IMR-90 (cell line): ENCODE measurements at regions not wholly inside any gene's neighbourhood (a gene's known extent, or its start where the extent isn't known, plus 50 kb on each side); places are given as distances from the start of the nearest gene placed in this dataset.

Experiments used
- ATAC-seq: fragments of 200-7000 bp; cut with Tn5 transposase; 2 replicates; pipeline ENCODE4 v1.9.1; 2020; ENCODE audit warnings: low read depth, mild to moderate bottlenecking, moderate library complexity
- BruUV-seq: library from RNA; stranded (reverse); fragments of 400-500 nt; replicated peaks from 2 replicates; lab custom pipeline; 2021; lab: Mats Ljungman, UMichigan
- CTCF ChIA-PET: fragments of 300-600 bp; formaldehyde crosslinking; extraction: SDS; loops from one replicate; lab custom pipeline; 2021; ENCODE audit warnings: antibody characterized with exemption; lab: Yijun Ruan, JAX
- POLR2A ChIA-PET: fragments of 300-600 bp; sonication (Branson Sonifier 250); formaldehyde crosslinking; loops from one replicate; lab custom pipeline; 2022; ENCODE audit warnings: antibody characterized with exemption; ENCODE audit not compliant: unreplicated experiment; lab: Charles Lee
- DNase-seq: peaks from one replicate; pipeline ENCODE4 v3.0.0; 2013
- H2AFZ ChIP-seq: replicated peaks from 2 replicates; pipeline ENCODE3; 2013; ENCODE audit warnings: low read length, mild to moderate bottlenecking; ENCODE audit not compliant: poor library complexity
- H2AK5ac ChIP-seq: 2 replicates; pipeline ENCODE4 v1.6.1; 2013; ENCODE audit warnings: low read depth, low read length, inconsistent platforms
- H2AK9ac ChIP-seq: replicated peaks from 2 replicates; pipeline ENCODE3; 2013; ENCODE audit warnings: mild to moderate bottlenecking, low read depth, low read length, moderate library complexity; ENCODE audit not compliant: poor library complexity
- H2BK120ac ChIP-seq: 2 replicates; pipeline ENCODE4 v1.6.1; 2013; ENCODE audit warnings: low read depth, low read length, inconsistent platforms
- H2BK15ac ChIP-seq: 3 replicates; pipeline ENCODE4 v1.6.1; 2013; ENCODE audit warnings: low read depth, low read length, inconsistent platforms
- H2BK20ac ChIP-seq: 2 replicates; pipeline ENCODE4 v1.6.1; 2013; ENCODE audit warnings: low read depth, mild to moderate bottlenecking, inconsistent platforms, low read length, moderate library complexity
- H2BK5ac ChIP-seq: 2 replicates; pipeline ENCODE4 v1.6.1; 2013; ENCODE audit warnings: mild to moderate bottlenecking, low read depth, low read length, inconsistent platforms; ENCODE audit not compliant: poor library complexity, severe bottlenecking
- H3K14ac ChIP-seq: replicated peaks from 2 replicates; pipeline ENCODE4 v1.6.1; 2013; ENCODE audit warnings: low read depth, low read length, inconsistent platforms
- H3K18ac ChIP-seq: 2 replicates; pipeline ENCODE4 v1.6.1; 2013; ENCODE audit warnings: low read depth, low read length, control low read depth
- H3K23ac ChIP-seq: 2 replicates; pipeline ENCODE4 v1.6.1; 2013; ENCODE audit warnings: low read depth, low read length, inconsistent platforms
- H3K27ac ChIP-seq: 2 replicates; pipeline ENCODE4 v1.5.1; 2013; ENCODE audit warnings: mild to moderate bottlenecking, control low read depth, low read length; ENCODE audit not compliant: insufficient read depth
- H3K27me3 ChIP-seq: 2 replicates; pipeline ENCODE4 v1.6.1; 2013; ENCODE audit warnings: low read length; ENCODE audit not compliant: control insufficient read depth, insufficient read depth
- H3K36me3 ChIP-seq: 2 replicates; pipeline ENCODE4 v1.6.1; 2013; ENCODE audit warnings: low read length, mixed read lengths; ENCODE audit not compliant: control insufficient read depth, insufficient read depth
- H3K4ac ChIP-seq: 2 replicates; pipeline ENCODE4 v1.6.1; 2013; ENCODE audit warnings: low read depth, low read length, inconsistent platforms
- H3K4me1 ChIP-seq: 2 replicates; pipeline ENCODE4 v1.6.1; 2013; ENCODE audit warnings: low read length, mixed read lengths; ENCODE audit not compliant: control insufficient read depth, insufficient read depth
- H3K4me2 ChIP-seq: 2 replicates; pipeline ENCODE4 v1.6.1; 2013; ENCODE audit warnings: low read depth, mild to moderate bottlenecking, control low read depth, low read length, moderate library complexity
- H3K4me3 ChIP-seq: 2 replicates; pipeline ENCODE4 v1.5.1; 2013; ENCODE audit warnings: low read depth, mild to moderate bottlenecking, control low read depth, low read length, moderate library complexity; ENCODE audit not compliant: insufficient read depth
- H3K56ac ChIP-seq: 2 replicates; pipeline ENCODE4 v1.6.1; 2013; ENCODE audit warnings: low read length, inconsistent platforms; ENCODE audit not compliant: insufficient read depth; ENCODE audit errors: extremely low read depth
- H3K79me1 ChIP-seq, 2 experiments: 2 replicates each; pipeline ENCODE4 v1.6.1; 2013; ENCODE audit warnings: low read length in 2 of 2, inconsistent platforms in 1 of 2, low read depth in 1 of 2
- H3K9ac ChIP-seq: 2 replicates; pipeline ENCODE4 v1.6.1; 2013; ENCODE audit warnings: low read depth, low read length, control low read depth
- H3K9me1 ChIP-seq: 2 replicates; pipeline ENCODE4 v1.6.1; 2013; ENCODE audit warnings: low read length, inconsistent platforms; ENCODE audit not compliant: insufficient read depth
- H3K9me3 ChIP-seq: 2 replicates; pipeline ENCODE4 v1.6.1; 2013; ENCODE audit warnings: low read length; ENCODE audit not compliant: control insufficient read depth, insufficient read depth
- H4K20me1 ChIP-seq: 2 replicates; pipeline ENCODE4 v1.6.1; 2013; ENCODE audit warnings: low read length, inconsistent platforms; ENCODE audit not compliant: insufficient read depth
- H4K5ac ChIP-seq: 2 replicates; pipeline ENCODE4 v1.6.1; 2013; ENCODE audit warnings: mild to moderate bottlenecking, low read depth, low read length, control low read depth
- H4K8ac ChIP-seq, 2 experiments: 2 replicates each; pipeline ENCODE4 v1.6.1; 2013; ENCODE audit warnings: low read depth in 2 of 2, low read length in 2 of 2, control low read depth in 1 of 2, inconsistent platforms in 1 of 2
- H4K91ac ChIP-seq: 2 replicates; pipeline ENCODE4 v1.6.1; 2013; ENCODE audit warnings: low read depth, low read length, inconsistent platforms; ENCODE audit not compliant: insufficient read depth
- CEBPB ChIP-seq: IDR thresholded peaks from 2 replicates; pipeline ENCODE4 v1.6.1; 2012; ENCODE audit warnings: low read depth, low read length, improper control_type of control experiment
- CHD1 ChIP-seq: IDR thresholded peaks from 2 replicates; pipeline ENCODE4 v1.6.1; 2012; ENCODE audit warnings: low read depth, low read length, improper control_type of control experiment
- FOS ChIP-seq: fragments of 150-350 bp; IDR thresholded peaks from 2 replicates; pipeline ENCODE4 v1.6.1; 2016; ENCODE audit warnings: low read depth, low read length
- MAFK ChIP-seq: IDR thresholded peaks from 2 replicates; pipeline ENCODE4 v1.6.1; 2012; ENCODE audit warnings: low read depth, low read length, improper control_type of control experiment
- MAZ ChIP-seq: IDR thresholded peaks from 2 replicates; pipeline ENCODE4 v1.6.1; 2012; ENCODE audit warnings: low read depth, mild to moderate bottlenecking, low read length, improper control_type of control experiment, moderate library complexity, borderline replicate concordance
- POLR2A ChIP-seq: IDR thresholded peaks from 2 replicates; pipeline ENCODE4 v1.6.1; 2012; ENCODE audit warnings: mild to moderate bottlenecking, low read depth, low read length
- RAD21 ChIP-seq: IDR thresholded peaks from 2 replicates; pipeline ENCODE4 v1.6.1; 2012; ENCODE audit warnings: low read length, improper control_type of control experiment
- RFX5 ChIP-seq: IDR thresholded peaks from 2 replicates; pipeline ENCODE4 v1.8.0; 2012; ENCODE audit warnings: low read depth, mild to moderate bottlenecking, low read length, moderate library complexity
- SMC3 ChIP-seq: fragments of 150-350 bp; IDR thresholded peaks from 2 replicates; pipeline ENCODE4 v1.6.1; 2016; ENCODE audit warnings: low read depth, mild to moderate bottlenecking, antibody characterized with exemption, low read length, moderate library complexity
- WGBS, 2 experiments: methylation state at CpG; one replicate each; pipeline versions ENCODE4 v1.1.5 to v1.1.7; 2013; ENCODE audit warnings: missing lambda C conversion rate in 2 of 2; ENCODE audit not compliant: insufficient read length in 1 of 2; ENCODE audit errors: extremely low coverage in 2 of 2; 5-methylcytosine and 5-hydroxymethylcytosine counted together
- dilution Hi-C: fragments of 300-500 bp; cut with HindIII; formaldehyde crosslinking; loops from one replicate; pipeline ENCODE4 v1.14.3; 2018; ENCODE audit warnings: low sequenced_read_pairs; ENCODE audit not compliant: unreplicated experiment
- in situ Hi-C: fragments of 300-500 bp; cut with MboI; formaldehyde crosslinking; loops from 3 replicates; pipeline ENCODE4 v1.14.3; 2019; ENCODE audit warnings: low sequenced_read_pairs, inconsistent platforms, mixed read lengths
- intact Hi-C: fragments of 100-400 bp; cut with micrococcal nuclease; formaldehyde crosslinking; loops from 2 replicates; pipeline ENCODE4 v1.10.0; 2022
- TF ChIP-seq, protein P1 (sequence below): fragments of 150-350 bp; IDR thresholded peaks from 2 replicates; pipeline ENCODE4 v1.6.1; 2017; ENCODE audit warnings: mild to moderate bottlenecking, antibody characterized with exemption, low read length, low read depth
- TF ChIP-seq, protein P2 (sequence below): fragments of 150-350 bp; IDR thresholded peaks from 2 replicates; pipeline ENCODE4 v1.6.1; 2016; ENCODE audit warnings: low read depth, mild to moderate bottlenecking, low read length, moderate library complexity, borderline replicate concordance

DNA sequence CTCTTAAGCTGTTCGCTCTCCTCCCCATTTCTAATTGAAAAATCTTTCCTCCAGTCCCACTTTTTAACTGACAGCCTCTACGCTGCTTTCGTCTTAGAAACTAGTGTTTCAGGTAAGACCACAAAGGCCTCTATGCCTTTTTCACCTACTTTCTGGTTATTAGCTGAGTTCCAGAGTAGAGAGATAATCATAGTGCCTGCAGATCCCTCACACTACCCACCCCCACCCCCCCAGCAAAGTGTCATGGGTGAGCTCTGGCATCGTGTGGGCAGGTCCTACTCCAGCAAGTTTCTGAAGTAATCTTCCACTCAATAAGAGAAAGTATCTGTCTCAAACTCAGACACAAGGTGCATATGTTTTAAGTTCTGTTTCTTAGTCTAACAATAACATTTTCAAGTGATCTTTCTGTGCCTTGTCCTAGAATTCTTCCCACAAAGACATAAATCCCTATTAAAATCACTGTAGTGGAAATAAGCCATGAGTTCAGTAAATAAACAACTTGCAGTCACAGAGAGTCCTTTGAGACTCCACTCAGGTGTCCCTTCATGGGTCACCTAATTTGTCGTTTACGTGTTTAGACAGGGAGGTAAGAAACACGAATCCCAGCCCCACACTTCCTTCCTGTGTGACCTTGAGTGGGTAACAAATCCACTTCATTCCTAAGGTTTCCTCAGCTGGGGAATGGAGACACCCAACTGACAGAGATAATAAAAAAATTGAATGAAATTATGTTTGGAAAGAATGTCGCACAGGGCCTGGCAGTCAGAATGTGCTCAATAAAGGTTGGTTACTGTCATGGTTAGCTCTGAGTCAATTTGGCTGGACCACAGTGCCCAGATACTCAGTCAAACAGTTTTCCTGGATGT lies 228.9 kb upstream of the CAND1 start:
- Histone ChIP-seq H2BK120ac (no peak overlapping the region), H3K9me3 (no peaks in the 10 kb centered on the region), H4K5ac (no peak overlapping the region), H3K56ac (no peak overlapping the region), H3K23ac (no peak overlapping the region), H2BK20ac (no peak overlapping the region), H3K27ac (no peak overlapping the region), H3K36me3 (no peaks in the 10 kb centered on the region), H2BK15ac (no peak overlapping the region), H3K4me1 (no peaks in the 10 kb centered on the region), H3K4me2 (no peak overlapping the region), H3K14ac (no peak overlapping the region), H3K18ac (no peak overlapping the region), H2BK5ac (no peak overlapping the region), H4K91ac (no peak overlapping the region), H3K4me3 (no peak overlapping the region), H2AK5ac (no peak overlapping the region), H4K20me1 (no peaks in the 10 kb centered on the region), H2AK9ac (no peak overlapping the region), H2AFZ (no peak overlapping the region), H3K9me1 (no peaks in the 10 kb centered on the region), H3K79me1 (no peaks in the 10 kb centered on the region), H3K4ac (no peak overlapping the region), H4K8ac (no peak overlapping the region), H3K9ac (no peak overlapping the region), H3K27me3 (no peaks in the 10 kb centered on the region)
- no TSS peak for BruUV-seq
- TF ChIP-seq RAD21 (no peak), MAZ (no peak), MAFK (no peak), SMC3 (no peak), CEBPB (no peak), POLR2A (no peak), FOS (no peak), CHD1 (no peak), RFX5 (no peak)
- TF ChIP-seq, protein P1, sequence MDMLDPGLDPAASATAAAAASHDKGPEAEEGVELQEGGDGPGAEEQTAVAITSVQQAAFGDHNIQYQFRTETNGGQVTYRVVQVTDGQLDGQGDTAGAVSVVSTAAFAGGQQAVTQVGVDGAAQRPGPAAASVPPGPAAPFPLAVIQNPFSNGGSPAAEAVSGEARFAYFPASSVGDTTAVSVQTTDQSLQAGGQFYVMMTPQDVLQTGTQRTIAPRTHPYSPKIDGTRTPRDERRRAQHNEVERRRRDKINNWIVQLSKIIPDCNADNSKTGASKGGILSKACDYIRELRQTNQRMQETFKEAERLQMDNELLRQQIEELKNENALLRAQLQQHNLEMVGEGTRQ = no peak
- TF ChIP-seq, protein P2, sequence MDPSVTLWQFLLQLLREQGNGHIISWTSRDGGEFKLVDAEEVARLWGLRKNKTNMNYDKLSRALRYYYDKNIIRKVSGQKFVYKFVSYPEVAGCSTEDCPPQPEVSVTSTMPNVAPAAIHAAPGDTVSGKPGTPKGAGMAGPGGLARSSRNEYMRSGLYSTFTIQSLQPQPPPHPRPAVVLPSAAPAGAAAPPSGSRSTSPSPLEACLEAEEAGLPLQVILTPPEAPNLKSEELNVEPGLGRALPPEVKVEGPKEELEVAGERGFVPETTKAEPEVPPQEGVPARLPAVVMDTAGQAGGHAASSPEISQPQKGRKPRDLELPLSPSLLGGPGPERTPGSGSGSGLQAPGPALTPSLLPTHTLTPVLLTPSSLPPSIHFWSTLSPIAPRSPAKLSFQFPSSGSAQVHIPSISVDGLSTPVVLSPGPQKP = no peak
- in situ Hi-C loops = no loop called here
- dilution Hi-C loops = no loop called here
- ChIA-PET CTCF (no interaction called here), POLR2A (no interaction called here)
- DNase-seq = no peak
- no CpG with 5 or more reads among the region's 8 CpGs for whole genome bisulfite sequencing, 2 experiments
- ATAC-seq = no peak
- intact Hi-C loops = no loop called here
